Ramos (cell line): ENCODE measurements at regions not wholly inside any gene's neighbourhood (a gene's known extent, or its start where the extent isn't known, plus 50 kb on each side); places are given as distances from the start of the nearest gene placed in this dataset.

Experiments used
- in situ Hi-C: fragments of 300-500 bp; cut with MboI; formaldehyde crosslinking; loops from one replicate; pipeline ENCODE4 v1.14.3; 2022; ENCODE audit warnings: low sequenced_read_pairs; ENCODE audit not compliant: unreplicated experiment

GRCh38 chr2:220946552-220946951 is 625.6 kb downstream of the EPHA4 start:
- in situ Hi-C loops, result no loop called here

GRCh38 chr2:220948579-220948978 is 623.5 kb downstream of the EPHA4 start:
- in situ Hi-C loops, result no loop called here

GRCh38 chr2:220949466-220949865 is 622.6 kb downstream of the EPHA4 start:
- in situ Hi-C loops, result no loop called here

DNA sequence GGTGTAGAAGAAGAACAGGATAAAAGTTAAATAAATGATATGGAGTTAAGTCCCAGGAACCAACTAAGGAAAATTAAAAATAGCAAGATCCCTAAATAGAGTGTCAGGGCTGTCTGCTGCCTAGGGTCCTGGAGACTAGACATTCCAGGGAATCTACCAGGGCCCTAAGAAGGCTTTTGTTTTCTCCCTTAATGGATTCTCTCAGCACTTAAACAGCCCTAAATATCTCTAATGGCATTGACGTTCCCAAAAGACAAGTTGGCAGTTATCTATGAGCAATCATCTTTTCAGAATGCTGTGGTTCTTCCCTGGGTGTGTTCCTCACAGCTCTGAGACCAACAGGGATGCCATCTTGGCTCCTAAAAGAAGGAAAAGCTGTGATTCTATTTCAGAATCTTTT is 616.3 kb downstream of the EPHA4 start:
- in situ Hi-C loops, result no loop called here

- in situ Hi-C loops, result no loop called here
Observed at GRCh38 chr2:220956429-220956828, 615.7 kb downstream of the EPHA4 start.

DNA sequence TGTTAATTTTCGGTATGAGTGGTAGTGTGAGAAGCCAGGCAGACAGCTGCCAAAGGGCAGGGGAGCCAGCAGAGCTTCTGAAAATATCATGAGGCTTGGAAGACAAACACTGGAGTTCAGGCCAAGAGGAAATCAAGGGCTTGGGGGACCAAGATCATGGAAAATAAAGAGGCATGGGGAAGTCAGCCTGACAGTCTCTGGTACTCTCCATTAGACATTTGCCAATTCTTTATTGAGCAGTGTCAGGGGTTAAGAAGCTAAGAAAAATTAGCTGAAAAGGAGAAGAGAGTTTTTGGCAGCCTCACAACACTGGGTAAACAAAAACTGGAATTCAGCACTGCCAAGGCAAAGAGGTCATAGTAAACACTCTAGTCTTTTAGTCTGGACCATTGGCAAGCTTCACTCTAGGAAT is 612.7 kb downstream of the EPHA4 start:
- in situ Hi-C loops, result no loop called here

- in situ Hi-C loops, result no loop called here
Observed at GRCh38 chr2:220961143-220961860, 610.8 kb downstream of the EPHA4 start.

- in situ Hi-C loops, result no loop called here
Observed at GRCh38 chr2:220962556-220962955, 609.5 kb downstream of the EPHA4 start.

GRCh38 chr2:220963076-220963475 is 609.0 kb downstream of the EPHA4 start:
- in situ Hi-C loops, result no loop called here

DNA sequence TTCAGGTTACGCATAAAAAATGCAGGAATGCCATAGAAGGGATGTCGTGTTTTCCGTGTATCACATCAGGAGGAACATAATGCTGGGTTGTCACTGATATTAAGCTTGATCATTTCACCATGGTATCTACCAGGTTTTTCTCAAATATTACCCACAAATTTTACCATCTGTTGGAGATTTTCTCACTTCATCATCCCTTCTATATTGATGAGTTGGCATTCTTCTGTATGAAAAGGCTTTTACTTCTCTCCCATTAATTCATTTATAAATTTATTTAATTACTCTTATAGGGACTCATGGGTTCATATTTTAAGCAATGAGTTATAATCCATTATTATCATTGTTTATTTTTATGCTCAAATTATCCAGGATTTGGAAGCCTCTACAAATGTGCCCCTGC is 608.2 kb downstream of the EPHA4 start:
- in situ Hi-C loops, result no loop called here

- in situ Hi-C loops, result no loop called here
Observed at GRCh38 chr2:220966636-220967035, 605.5 kb downstream of the EPHA4 start.

- in situ Hi-C loops, result no loop called here
Observed at GRCh38 chr2:220969348-220969747, 602.8 kb downstream of the EPHA4 start.

- in situ Hi-C loops, result no loop called here
Observed at GRCh38 chr2:220980966-220981675, 591.0 kb downstream of the EPHA4 start.

DNA sequence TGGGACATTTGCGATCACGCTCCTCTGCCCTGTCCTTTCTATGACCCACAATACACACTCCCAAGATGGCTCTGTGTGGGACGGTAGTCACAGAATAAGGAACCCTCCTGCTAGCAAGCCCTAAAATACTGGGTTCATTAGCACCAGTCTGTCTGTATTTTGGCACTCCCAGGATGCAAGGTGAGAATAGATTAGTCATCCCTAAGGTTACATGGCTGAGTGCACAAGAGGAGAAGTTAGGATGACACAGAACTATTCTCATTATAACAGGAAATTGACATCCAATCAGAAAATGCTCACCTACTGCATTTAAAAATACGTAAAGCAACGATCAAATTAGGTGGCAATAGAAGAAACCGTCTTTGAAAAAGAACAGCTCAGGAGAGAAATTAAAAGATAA is 590.2 kb downstream of the EPHA4 start:
- in situ Hi-C loops, result no loop called here

GRCh38 chr2:220985561-220985960 is 586.5 kb downstream of the EPHA4 start:
- in situ Hi-C loops, result no loop called here

- in situ Hi-C loops, result no loop called here
Observed at GRCh38 chr2:220987839-220988238, 584.3 kb downstream of the EPHA4 start.

DNA sequence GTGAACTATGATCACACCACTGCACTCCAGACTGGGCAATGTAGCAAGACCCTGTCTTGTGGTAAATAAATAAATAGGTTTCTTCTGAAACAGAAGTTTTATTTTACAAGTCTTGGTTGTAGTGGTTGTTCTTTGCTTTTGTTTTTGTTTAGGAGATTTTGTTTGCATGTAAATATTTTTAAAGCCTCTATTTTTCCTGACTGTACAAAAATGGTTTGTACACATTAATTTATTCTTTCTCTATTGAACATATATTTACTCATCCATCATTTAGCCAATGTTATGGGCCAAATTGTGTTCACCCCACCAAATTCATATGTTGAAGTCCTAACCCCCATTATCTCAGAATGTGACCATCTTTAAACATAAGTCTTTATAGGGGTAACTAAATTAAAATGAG is 580.1 kb downstream of the EPHA4 start:
- in situ Hi-C loops, result no loop called here

DNA sequence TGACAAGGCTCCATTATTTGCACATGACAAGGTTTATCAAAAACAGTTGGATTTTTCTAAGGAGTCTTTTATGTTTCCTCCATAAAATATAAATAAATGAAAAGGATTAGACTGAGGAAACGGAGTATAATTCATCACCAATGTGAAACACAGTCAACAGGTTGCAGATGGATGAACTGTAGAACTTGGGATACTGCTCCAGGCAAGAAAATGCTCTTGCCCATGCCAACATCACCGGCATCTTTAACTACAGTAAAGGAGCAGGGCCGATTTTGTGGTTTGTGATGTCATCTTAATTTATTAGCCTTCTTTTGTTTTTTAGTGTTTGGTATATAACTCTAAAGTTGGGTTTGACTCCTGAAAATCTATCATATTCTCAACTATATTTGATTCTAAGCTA is 577.3 kb downstream of the EPHA4 start:
- in situ Hi-C loops, result no loop called here

GRCh38 chr2:220995581-220995980 is 576.5 kb downstream of the EPHA4 start:
- in situ Hi-C loops, result no loop called here

- in situ Hi-C loops, result no loop called here
Observed at GRCh38 chr2:220998156-220998555, 573.9 kb downstream of the EPHA4 start.

DNA sequence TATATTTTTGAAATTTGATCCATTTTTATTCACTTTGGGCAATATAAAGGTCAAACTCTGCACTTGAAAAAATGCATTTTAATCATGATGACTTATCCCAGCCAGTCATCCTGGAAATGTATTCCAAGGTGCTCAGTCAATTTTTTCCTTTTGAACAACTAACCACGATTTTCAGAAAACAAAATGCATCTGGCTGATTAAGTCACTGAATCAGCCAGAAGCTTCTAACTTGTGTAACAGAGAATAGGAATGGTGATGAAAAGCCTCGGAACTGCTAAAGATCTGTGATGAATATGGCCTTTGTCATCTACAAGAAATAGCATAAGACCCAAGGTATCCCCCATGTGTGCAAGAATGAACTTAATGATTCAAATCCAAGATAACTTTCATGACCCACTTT is 572.7 kb downstream of the EPHA4 start:
- in situ Hi-C loops, result no loop called here

- in situ Hi-C loops, result no loop called here
Observed at GRCh38 chr2:221001381-221001801, 570.7 kb downstream of the EPHA4 start.
